Gastroesophageal sphincter (tissue), 4 donors: ENCODE measurements at regions not wholly inside any gene's neighbourhood (a gene's known extent, or its start where the extent isn't known, plus 50 kb on each side); places are given as distances from the start of the nearest gene placed in this dataset.

ENCODE experiments used
- ATAC-seq: fragments of 150-250 bp; one replicate; pipeline ENCODE4 v1.9.1; 2016; ENCODE audit warnings: mild to moderate bottlenecking, moderate library complexity
- H3K27ac ChIP-seq, 4 donors: fragments of 200-600 bp; sonication (generic) in 3 of 4; 1 replicate in 3 of 4; 2 replicates in 1 of 4; pipeline ENCODE4 v1.5.1; 2016 to 2019
- H3K27me3 ChIP-seq: fragments of 200-600 bp; sonication (generic); one replicate; pipeline ENCODE4 v1.5.1; 2019
- H3K36me3 ChIP-seq, 2 donors: fragments of 200-600 bp; sonication (generic); one replicate each; pipeline ENCODE4 v1.5.1; 2019; ENCODE audit warnings: control low read depth in 1 of 2
- H3K4me1 ChIP-seq, 3 donors: fragments of 200-600 bp; sonication (generic); 1 replicate in 2 of 3; 2 replicates in 1 of 3; pipeline ENCODE4 v1.5.1; 2016 to 2019; ENCODE audit warnings: control low read depth in 2 of 3
- H3K4me3 ChIP-seq, 2 donors: fragments of 200-600 bp; sonication (generic); one replicate each; pipeline ENCODE4 v1.5.1; 2019; ENCODE audit warnings: mild to moderate bottlenecking in 1 of 2, moderate library complexity in 1 of 2
- H3K9me3 ChIP-seq, 3 donors: fragments of 200-600 bp; sonication (generic); one replicate each; pipeline ENCODE4 v1.5.1; 2017 to 2019; ENCODE audit warnings: control low read depth in 2 of 3
- EP300 ChIP-seq: sonication (generic); formaldehyde crosslinking; IDR thresholded peaks from one replicate; pipeline ENCODE4 v1.6.1; 2017; ENCODE audit warnings: antibody characterized with exemption, mild to moderate bottlenecking
- POLR2A ChIP-seq, 2 donors: fragments of 450-650 bp; IDR thresholded peaks; one replicate each; pipeline ENCODE4 v1.6.1; 2017; ENCODE audit warnings: antibody characterized with exemption in 2 of 2, mild to moderate bottlenecking in 2 of 2, moderate library complexity in 1 of 2
- POLR2AphosphoS5 ChIP-seq: sonication (generic); formaldehyde crosslinking; IDR thresholded peaks from one replicate; pipeline ENCODE4 v1.6.1; 2017; ENCODE audit warnings: antibody characterized with exemption
- WGBS, 2 donors: methylation state at CpG; one replicate each; pipeline ENCODE4 v1.1.5; 2018; ENCODE audit warnings: low coverage in 1 of 2; 5-methylcytosine and 5-hydroxymethylcytosine counted together
- TF ChIP-seq, protein P1 (sequence below), 4 experiments: fragments of 200-600 bp in 2 of 4; fragments of 450-650 bp in 2 of 4; sonication (generic) in 1 of 4; IDR thresholded peaks; one replicate each; pipeline ENCODE4 v1.5.1; 2017 to 2019; ENCODE audit warnings: antibody characterized with exemption in 4 of 4, mild to moderate bottlenecking in 2 of 4, moderate library complexity in 2 of 4

DNA sequence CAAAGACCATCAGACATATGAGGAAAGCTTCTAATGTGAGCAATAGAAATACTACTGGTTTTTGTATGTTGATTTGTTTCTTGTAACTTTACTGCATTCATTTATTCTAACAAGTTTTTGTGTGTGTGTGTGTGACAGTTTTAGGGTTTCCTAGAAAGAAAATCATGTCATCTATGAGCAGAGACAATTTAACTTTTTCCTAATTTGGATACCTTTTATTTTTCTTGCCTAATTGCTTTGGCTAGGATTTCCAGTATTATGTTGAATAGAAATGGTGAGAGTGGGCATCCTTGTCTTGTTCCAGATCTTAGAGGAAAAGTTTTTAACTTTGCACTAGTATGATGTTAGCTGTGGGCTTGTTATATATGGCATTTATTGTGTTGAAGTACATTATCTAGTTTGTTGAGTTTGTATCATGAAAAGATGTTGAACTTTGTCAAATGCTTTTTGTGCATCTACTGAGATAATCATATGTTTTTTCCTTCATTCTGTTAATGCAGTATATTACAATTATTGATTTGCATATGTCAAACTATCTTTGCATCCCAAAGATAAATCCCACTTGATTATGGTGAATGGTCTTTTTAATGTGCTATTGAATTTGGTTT, 117.3 kb upstream of the CDC42EP3 start:
- TF ChIP-seq, protein P1, sequence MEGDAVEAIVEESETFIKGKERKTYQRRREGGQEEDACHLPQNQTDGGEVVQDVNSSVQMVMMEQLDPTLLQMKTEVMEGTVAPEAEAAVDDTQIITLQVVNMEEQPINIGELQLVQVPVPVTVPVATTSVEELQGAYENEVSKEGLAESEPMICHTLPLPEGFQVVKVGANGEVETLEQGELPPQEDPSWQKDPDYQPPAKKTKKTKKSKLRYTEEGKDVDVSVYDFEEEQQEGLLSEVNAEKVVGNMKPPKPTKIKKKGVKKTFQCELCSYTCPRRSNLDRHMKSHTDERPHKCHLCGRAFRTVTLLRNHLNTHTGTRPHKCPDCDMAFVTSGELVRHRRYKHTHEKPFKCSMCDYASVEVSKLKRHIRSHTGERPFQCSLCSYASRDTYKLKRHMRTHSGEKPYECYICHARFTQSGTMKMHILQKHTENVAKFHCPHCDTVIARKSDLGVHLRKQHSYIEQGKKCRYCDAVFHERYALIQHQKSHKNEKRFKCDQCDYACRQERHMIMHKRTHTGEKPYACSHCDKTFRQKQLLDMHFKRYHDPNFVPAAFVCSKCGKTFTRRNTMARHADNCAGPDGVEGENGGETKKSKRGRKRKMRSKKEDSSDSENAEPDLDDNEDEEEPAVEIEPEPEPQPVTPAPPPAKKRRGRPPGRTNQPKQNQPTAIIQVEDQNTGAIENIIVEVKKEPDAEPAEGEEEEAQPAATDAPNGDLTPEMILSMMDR (IDR thresholded peaks at IDR 0.05) = no peak
- TF ChIP-seq EP300 = no peak
- no peak for TF ChIP-seq POLR2AphosphoS5
- TF ChIP-seq POLR2A (IDR thresholded peaks at IDR 0.05) = no peak
- peaks cover 0 to 13% (median 0%) of the 10 kb centered on the region in 3 donors for H3K9me3 ChIP-seq
- no peak overlapping the region for H3K27ac ChIP-seq
- H3K4me1 ChIP-seq = peaks cover 0 to 25% (median 0%) of the 10 kb centered on the region in 3 donors
- no peaks in the 10 kb centered on the region for H3K36me3 ChIP-seq
- no peaks in the 10 kb centered on the region for H3K27me3 ChIP-seq
- H3K4me3 ChIP-seq = no peak overlapping the region
- no peak for ATAC-seq

DNA sequence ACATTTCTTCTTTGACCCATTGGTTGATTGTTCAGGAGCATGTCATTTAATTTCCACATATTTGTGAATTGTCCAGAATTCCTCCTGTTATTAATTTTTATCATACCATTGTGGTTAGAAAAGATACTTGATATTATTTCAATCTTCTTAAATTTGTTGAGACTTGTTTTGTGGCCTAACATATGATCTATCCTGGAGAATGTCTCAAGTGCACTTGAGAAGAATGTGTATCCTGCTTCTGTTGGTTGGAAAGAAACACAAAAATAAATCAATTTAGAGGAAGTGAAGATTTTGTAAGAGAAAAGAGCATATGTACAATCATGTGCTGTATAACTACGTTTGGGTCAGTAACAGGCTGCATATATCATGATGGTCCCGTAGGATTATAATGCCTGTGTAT, 118.6 kb upstream of the CDC42EP3 start:
- no peak for ATAC-seq
- Histone ChIP-seq H3K36me3 (no peaks in the 10 kb centered on the region), H3K27ac (no peak overlapping the region), H3K4me1 (peaks cover 0 to 30% (median 3%) of the 10 kb centered on the region in 3 donors), H3K9me3 (peaks cover 0 to 13% (median 0%) of the 10 kb centered on the region in 3 donors), H3K4me3 (no peak overlapping the region), H3K27me3 (no peaks in the 10 kb centered on the region)
- TF ChIP-seq, protein P1 (IDR thresholded peaks at IDR 0.05) = no peak
- 88 to 89% methylated on average over 2 of the region's 2 CpGs for WGBS, 2 donors

DNA sequence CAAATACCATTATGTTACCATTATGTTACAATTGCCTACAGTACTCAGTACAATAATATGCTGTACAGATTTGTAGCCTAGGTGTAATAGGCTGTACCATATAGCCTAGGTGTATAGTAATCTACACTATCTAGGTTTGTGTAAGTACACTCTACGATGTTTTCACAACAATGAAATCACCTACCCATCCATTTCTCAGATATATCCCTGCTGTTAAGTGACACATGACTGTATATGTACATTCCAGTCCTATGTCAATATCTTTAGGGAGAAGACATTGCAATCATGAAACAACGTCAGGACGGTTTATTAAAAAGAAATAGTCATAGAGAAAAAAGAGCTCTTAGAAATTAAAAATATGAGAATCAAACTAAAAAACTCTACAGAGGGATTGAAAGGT, 119.0 kb upstream of the CDC42EP3 start:
- no peak for TF ChIP-seq POLR2A (IDR thresholded peaks at IDR 0.05)
- peaks cover 0 to 35% (median 5%) of the 10 kb centered on the region in 3 donors for H3K4me1 ChIP-seq
- H3K4me3 ChIP-seq = no peak overlapping the region
- no peak for ATAC-seq
- 85 to 89% methylated on average over 1 to 3 of the region's 3 CpGs for WGBS, 2 donors
- H3K27me3 ChIP-seq = no peaks in the 10 kb centered on the region
- H3K36me3 ChIP-seq = no peaks in the 10 kb centered on the region
- no peak overlapping the region for H3K27ac ChIP-seq
- H3K9me3 ChIP-seq = peaks cover 0 to 13% (median 0%) of the 10 kb centered on the region in 3 donors

DNA sequence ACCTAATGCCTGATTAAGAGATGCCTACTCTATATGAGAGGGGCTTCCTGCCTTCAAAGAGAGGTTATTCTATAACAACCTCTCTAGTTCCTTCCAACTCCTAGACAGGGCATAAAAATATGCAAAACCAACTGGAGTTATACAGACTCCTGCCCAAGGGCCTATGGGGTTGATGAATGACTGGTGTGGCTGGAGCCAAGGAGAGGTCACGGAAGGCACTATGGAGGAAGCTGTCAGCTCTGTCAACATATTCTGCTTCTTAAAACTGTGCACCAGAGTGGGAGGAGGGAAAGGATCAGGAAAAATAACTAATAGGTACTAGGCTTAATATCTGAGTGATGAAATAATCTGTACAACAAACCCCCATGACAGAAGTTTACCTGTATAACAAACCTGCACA, 120.9 kb upstream of the CDC42EP3 start:
- WGBS, 2 donors = 63% methylated on average over 1 of the region's 1 CpG; no CpG with 5 or more reads in 1 of the 2 donors
- Histone ChIP-seq H3K4me3 (no peak overlapping the region), H3K9me3 (peaks cover 0 to 13% (median 0%) of the 10 kb centered on the region in 3 donors), H3K36me3 (no peaks in the 10 kb centered on the region), H3K27me3 (no peaks in the 10 kb centered on the region), H3K4me1 (peaks cover 0 to 53% (median 5%) of the 10 kb centered on the region in 3 donors), H3K27ac (no peak overlapping the region)
- no peak for ATAC-seq
- no peak for TF ChIP-seq POLR2A (IDR thresholded peaks at IDR 0.05)
- TF ChIP-seq, protein P1 (IDR thresholded peaks at IDR 0.05) = no peak
- no peak for TF ChIP-seq EP300
- no peak for TF ChIP-seq POLR2AphosphoS5

DNA sequence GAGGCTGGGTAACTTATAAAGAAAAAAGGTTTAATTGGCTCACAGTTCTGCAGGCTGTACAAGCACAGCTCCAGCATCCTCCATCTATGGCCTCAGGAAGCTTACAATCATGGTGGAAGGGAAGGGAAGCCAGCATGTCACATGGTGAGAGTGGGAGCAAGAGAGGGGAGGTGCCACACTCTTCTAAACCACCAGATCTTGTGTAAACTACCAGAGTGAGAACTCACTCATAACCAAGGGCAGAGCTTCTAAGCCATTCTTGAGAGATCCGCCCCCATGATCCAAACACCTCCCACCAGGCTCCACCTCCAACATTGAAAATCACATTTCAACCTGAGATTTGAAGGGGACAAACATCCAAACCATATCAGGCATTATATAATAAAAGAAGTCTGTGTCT, 121.6 kb upstream of the CDC42EP3 start:
- Histone ChIP-seq H3K27ac (no peak overlapping the region), H3K4me1 (peaks cover 0 to 53% (median 5%) of the 10 kb centered on the region in 3 donors), H3K27me3 (no peaks in the 10 kb centered on the region), H3K36me3 (no peaks in the 10 kb centered on the region), H3K4me3 (no peak overlapping the region), H3K9me3 (peaks cover 0 to 13% (median 0%) of the 10 kb centered on the region in 3 donors)
- TF ChIP-seq POLR2AphosphoS5 (no peak), EP300 (no peak), POLR2A (IDR thresholded peaks at IDR 0.05) (no peak)
- TF ChIP-seq, protein P1 (IDR thresholded peaks at IDR 0.05) = no peak
- 88% methylated on average over 1 of the region's 1 CpG; no CpG with 5 or more reads in 1 of the 2 donors for WGBS, 2 donors
- no peak for ATAC-seq
